ENCODE measurements at regions not wholly inside any gene's neighbourhood (a gene's known extent, or its start where the extent isn't known, plus 50 kb on each side); places are given as distances from the start of the nearest gene placed in this dataset.

- no peak overlapping the region for H3K27ac ChIP-seq
Observed at GRCh38 chr5:2030131-2030530, 147.4 kb upstream of the IRX4 start.

GRCh38 chr5:2029206-2029605, 146.5 kb upstream of the IRX4 start:
- Histone ChIP-seq H3K4me2 (no peak overlapping the region), H2AFZ (ENCODE audit: low read depth) (no peak overlapping the region), H3K79me2 (ENCODE audit: insufficient read depth, low read depth) (no peaks in the 10 kb centered on the region), H3K9ac (no peak overlapping the region), H3K36me3 (ENCODE audit: insufficient read depth) (no peaks in the 10 kb centered on the region), H3K4me3 (IDR thresholded peaks at IDR 0.05; ENCODE audit: insufficient read depth, low read depth, low read length) (no peak overlapping the region), H3K27me3 (ENCODE audit: insufficient read depth, low read depth) (no peaks in the 10 kb centered on the region), H3K27ac (no peak overlapping the region), H3K4me1 (ENCODE audit: low read depth, poor library complexity, severe bottlenecking) (no peaks in the 10 kb centered on the region), H4K20me1 (ENCODE audit: insufficient read depth) (no peaks in the 10 kb centered on the region)
- TF ChIP-seq CTCF (conservative IDR thresholded peaks at IDR 0.05; ENCODE audit: low read depth, low read length): no peak

More at GRCh38 chr5:2030131-2030530, 147.4 kb upstream of the IRX4 start:
- H3K36me3 ChIP-seq (ENCODE audit: insufficient read depth): no peaks in the 10 kb centered on the region
- TF ChIP-seq CTCF (conservative IDR thresholded peaks at IDR 0.05; ENCODE audit: low read depth, low read length): no peak
- no peak overlapping the region for H3K4me3 ChIP-seq (IDR thresholded peaks at IDR 0.05; ENCODE audit: insufficient read depth, low read depth, low read length)
- no peak overlapping the region for H3K9ac ChIP-seq
- no peak overlapping the region for H3K4me2 ChIP-seq
- no peaks in the 10 kb centered on the region for H4K20me1 ChIP-seq (ENCODE audit: insufficient read depth)
- no peaks in the 10 kb centered on the region for H3K4me1 ChIP-seq (ENCODE audit: low read depth, poor library complexity, severe bottlenecking)
- H3K27me3 ChIP-seq (ENCODE audit: insufficient read depth, low read depth): no peaks in the 10 kb centered on the region
- H2AFZ ChIP-seq (ENCODE audit: low read depth): no peak overlapping the region
- H3K79me2 ChIP-seq (ENCODE audit: insufficient read depth, low read depth): no peaks in the 10 kb centered on the region

- Histone ChIP-seq H3K27me3 (ENCODE audit: insufficient read depth, low read depth) (no peaks in the 10 kb centered on the region), H3K4me1 (ENCODE audit: low read depth, poor library complexity, severe bottlenecking) (no peaks in the 10 kb centered on the region), H3K4me3 (IDR thresholded peaks at IDR 0.05; ENCODE audit: insufficient read depth, low read depth, low read length) (no peak overlapping the region), H2AFZ (ENCODE audit: low read depth) (no peak overlapping the region), H3K36me3 (ENCODE audit: insufficient read depth) (no peaks in the 10 kb centered on the region), H4K20me1 (ENCODE audit: insufficient read depth) (no peaks in the 10 kb centered on the region), H3K27ac (no peak overlapping the region), H3K9ac (no peak overlapping the region), H3K4me2 (no peak overlapping the region), H3K79me2 (ENCODE audit: insufficient read depth, low read depth) (no peaks in the 10 kb centered on the region)
- TF ChIP-seq CTCF (conservative IDR thresholded peaks at IDR 0.05; ENCODE audit: low read depth, low read length): no peak
Observed at GRCh38 chr5:2027790-2028189, 145.1 kb upstream of the IRX4 start.

- Histone ChIP-seq H2AFZ (ENCODE audit: low read depth) (no peak overlapping the region), H3K4me2 (no peak overlapping the region), H3K27ac (no peak overlapping the region), H3K27me3 (ENCODE audit: insufficient read depth, low read depth) (no peaks in the 10 kb centered on the region), H4K20me1 (ENCODE audit: insufficient read depth) (no peaks in the 10 kb centered on the region), H3K79me2 (ENCODE audit: insufficient read depth, low read depth) (no peaks in the 10 kb centered on the region), H3K4me1 (ENCODE audit: low read depth, poor library complexity, severe bottlenecking) (no peaks in the 10 kb centered on the region), H3K9ac (no peak overlapping the region), H3K4me3 (IDR thresholded peaks at IDR 0.05; ENCODE audit: insufficient read depth, low read depth, low read length) (no peak overlapping the region), H3K36me3 (ENCODE audit: insufficient read depth) (no peaks in the 10 kb centered on the region)
- no peak for TF ChIP-seq CTCF (conservative IDR thresholded peaks at IDR 0.05; ENCODE audit: low read depth, low read length)
Observed at GRCh38 chr5:2024986-2025721, 142.4 kb upstream of the IRX4 start.

Data from KMS-11 (cell line).